CD14-positive monocyte (primary cell): ENCODE measurements at regions not wholly inside any gene's neighbourhood (a gene's known extent, or its start where the extent isn't known, plus 50 kb on each side); places are given as distances from the start of the nearest gene placed in this dataset.

Experiments used
- DNase-seq, 3 donors: peaks; one replicate each; pipeline ENCODE4 v3.0.0-alpha.2; 2011 to 2022
- H2AFZ ChIP-seq: 2 replicates; pipeline ENCODE4 v1.6.0; 2012; ENCODE audit warnings: mild to moderate bottlenecking, low read depth, low read length, inconsistent platforms; ENCODE audit not compliant: insufficient read depth, poor library complexity, severe bottlenecking
- H3K27ac ChIP-seq, 2 donors: 1 replicate in 1 of 2; 2 replicates in 1 of 2; pipeline ENCODE4 v1.5.1; 2012 to 2013; ENCODE audit warnings: low read length in 2 of 2, control low read depth in 1 of 2, inconsistent platforms in 1 of 2, low read depth in 1 of 2, mild to moderate bottlenecking in 1 of 2
- H3K27me3 ChIP-seq, 2 donors: one replicate each; pipeline versions ENCODE4 v1.6.0 to v1.6.1; 2011 to 2013; ENCODE audit warnings: low read length in 2 of 2; ENCODE audit not compliant: control insufficient read depth in 2 of 2, insufficient read depth in 2 of 2
- H3K36me3 ChIP-seq, 2 donors: replicated peaks in 1 of 2; 1 replicate in 1 of 2; 2 replicates in 1 of 2; pipeline versions ENCODE4 v1.5.1 to v1.6.1; 2012 to 2013; ENCODE audit warnings: low read length in 2 of 2, control low read depth in 1 of 2, inconsistent platforms in 1 of 2, mild to moderate bottlenecking in 1 of 2; ENCODE audit not compliant: insufficient read depth in 2 of 2, control insufficient read depth in 1 of 2
- H3K4me1 ChIP-seq, 2 donors: 1 replicate in 1 of 2; 2 replicates in 1 of 2; pipeline versions ENCODE4 v1.5.1 to v1.6.1; 2012 to 2013; ENCODE audit warnings: low read length in 2 of 2, control low read depth in 1 of 2, inconsistent platforms in 1 of 2, mild to moderate bottlenecking in 1 of 2, moderate library complexity in 1 of 2; ENCODE audit not compliant: insufficient read depth in 2 of 2, control insufficient read depth in 1 of 2
- H3K4me2 ChIP-seq: replicated peaks from 2 replicates; pipeline ENCODE3; 2012; ENCODE audit warnings: low read length, moderate library complexity, mild to moderate bottlenecking; ENCODE audit not compliant: poor library complexity, severe bottlenecking; ENCODE audit errors: extremely low read depth
- H3K4me3 ChIP-seq, 3 experiments: fragments of 200-600 bp in 1 of 3; sonication (generic) in 1 of 3; replicated peaks in 1 of 3; 1 replicate in 2 of 3; 2 replicates in 1 of 3; pipeline ENCODE4 v1.5.1; 2011 to 2013; ENCODE audit warnings: low read length in 3 of 3, mild to moderate bottlenecking in 3 of 3, control low read depth in 2 of 3, low read depth in 2 of 3, inconsistent platforms in 1 of 3, moderate library complexity in 1 of 3
- H3K79me2 ChIP-seq: 2 replicates; pipeline ENCODE4 v1.6.0; 2012; ENCODE audit warnings: mild to moderate bottlenecking, control low read depth, inconsistent platforms, low read length, moderate library complexity; ENCODE audit not compliant: insufficient read depth
- H3K9ac ChIP-seq: 2 replicates; pipeline ENCODE4 v1.6.0; 2017; ENCODE audit warnings: low read length, mild to moderate bottlenecking; ENCODE audit not compliant: insufficient read depth, poor library complexity, severe bottlenecking
- H3K9me3 ChIP-seq, 2 donors: replicated peaks in 1 of 2; 1 replicate in 1 of 2; 2 replicates in 1 of 2; pipeline versions ENCODE4 v1.5.1 to v1.6.1; 2012 to 2013; ENCODE audit warnings: low read length in 2 of 2, control low read depth in 1 of 2; ENCODE audit not compliant: control insufficient read depth in 1 of 2, insufficient read depth in 1 of 2
- H4K20me1 ChIP-seq: 2 replicates; pipeline ENCODE4 v1.6.0; 2012; ENCODE audit warnings: mild to moderate bottlenecking, low read length, control low read depth, moderate library complexity; ENCODE audit not compliant: insufficient read depth
- H3K27ac Mint-ChIP-seq, 7 donors: one replicate each; pipeline ENCODE4 v1.8.0; 2020; ENCODE audit warnings: mild to moderate bottlenecking in 7 of 7, mixed read lengths in 7 of 7, moderate library complexity in 6 of 7, inconsistent platforms in 2 of 7
- H3K27me3 Mint-ChIP-seq, 3 donors: one replicate each; pipeline ENCODE4 v1.8.0; 2021 to 2022; ENCODE audit warnings: low read depth in 3 of 3, mild to moderate bottlenecking in 3 of 3, mixed read lengths in 3 of 3, moderate library complexity in 3 of 3, inconsistent platforms in 1 of 3
- H3K36me3 Mint-ChIP-seq, 2 donors: one replicate each; pipeline ENCODE4 v1.8.0; 2020; ENCODE audit warnings: mixed read lengths in 2 of 2, inconsistent platforms in 1 of 2, mild to moderate bottlenecking in 1 of 2
- H3K4me1 Mint-ChIP-seq: one replicate; pipeline ENCODE4 v1.8.0; 2020; ENCODE audit warnings: mild to moderate bottlenecking, mixed read lengths
- H3K4me3 Mint-ChIP-seq, 2 donors: one replicate each; pipeline ENCODE4 v1.8.0; 2020; ENCODE audit warnings: mild to moderate bottlenecking in 2 of 2, mixed read lengths in 2 of 2, moderate library complexity in 1 of 2
- H3K9me3 Mint-ChIP-seq, 7 donors: one replicate each; pipeline ENCODE4 v1.8.0; 2020 to 2022; ENCODE audit warnings: mixed read lengths in 7 of 7, mild to moderate bottlenecking in 6 of 7, moderate library complexity in 6 of 7, inconsistent platforms in 2 of 7
- WGBS: methylation state at CpG from one replicate; pipeline ENCODE4 v1.1.5; 2013; ENCODE audit warnings: missing lambda C conversion rate; ENCODE audit not compliant: insufficient coverage; 5-methylcytosine and 5-hydroxymethylcytosine counted together
- intact Hi-C, 2 donors: fragments of 100-400 bp; cut with micrococcal nuclease; formaldehyde crosslinking; loops; one replicate each; pipeline versions ENCODE4 v1.15.0 to v1.15.1; 2023
- TF ChIP-seq, protein P1 (sequence below): fragments of 200-600 bp; IDR thresholded peaks from one replicate; pipeline ENCODE4 v1.8.0; 2022; ENCODE audit warnings: antibody characterized with exemption, mild to moderate bottlenecking

- WGBS, result 100% methylated on average over 3 of the region's 5 CpGs
- Histone ChIP-seq H3K27me3 (no peaks in the 10 kb centered on the region), H2AFZ (no peak overlapping the region), H3K79me2 (no peaks in the 10 kb centered on the region), H3K27ac (no peak overlapping the region), H4K20me1 (no peaks in the 10 kb centered on the region), H3K4me2 (no peak overlapping the region), H3K4me3 (no peak overlapping the region), H3K9ac (no peak overlapping the region), H3K36me3 (no peaks in the 10 kb centered on the region), H3K9me3 (peaks cover 12 to 20% of the 10 kb centered on the region in 2 donors), H3K4me1 (no peaks in the 10 kb centered on the region)
- TF ChIP-seq, protein P1, sequence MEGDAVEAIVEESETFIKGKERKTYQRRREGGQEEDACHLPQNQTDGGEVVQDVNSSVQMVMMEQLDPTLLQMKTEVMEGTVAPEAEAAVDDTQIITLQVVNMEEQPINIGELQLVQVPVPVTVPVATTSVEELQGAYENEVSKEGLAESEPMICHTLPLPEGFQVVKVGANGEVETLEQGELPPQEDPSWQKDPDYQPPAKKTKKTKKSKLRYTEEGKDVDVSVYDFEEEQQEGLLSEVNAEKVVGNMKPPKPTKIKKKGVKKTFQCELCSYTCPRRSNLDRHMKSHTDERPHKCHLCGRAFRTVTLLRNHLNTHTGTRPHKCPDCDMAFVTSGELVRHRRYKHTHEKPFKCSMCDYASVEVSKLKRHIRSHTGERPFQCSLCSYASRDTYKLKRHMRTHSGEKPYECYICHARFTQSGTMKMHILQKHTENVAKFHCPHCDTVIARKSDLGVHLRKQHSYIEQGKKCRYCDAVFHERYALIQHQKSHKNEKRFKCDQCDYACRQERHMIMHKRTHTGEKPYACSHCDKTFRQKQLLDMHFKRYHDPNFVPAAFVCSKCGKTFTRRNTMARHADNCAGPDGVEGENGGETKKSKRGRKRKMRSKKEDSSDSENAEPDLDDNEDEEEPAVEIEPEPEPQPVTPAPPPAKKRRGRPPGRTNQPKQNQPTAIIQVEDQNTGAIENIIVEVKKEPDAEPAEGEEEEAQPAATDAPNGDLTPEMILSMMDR, result no peak
- DNase-seq, result no peak
- no peaks in the 10 kb centered on the region for H3K4me1 Mint-ChIP-seq
- H3K4me3 Mint-ChIP-seq, result no peak overlapping the region
- H3K36me3 Mint-ChIP-seq, result no peaks in the 10 kb centered on the region
- H3K9me3 Mint-ChIP-seq, result peaks cover 3 to 18% (median 14%) of the 10 kb centered on the region in 7 donors
- H3K27me3 Mint-ChIP-seq, result no peaks in the 10 kb centered on the region
- H3K27ac Mint-ChIP-seq, result no peak overlapping the region
- intact Hi-C loops, result no loop called here
Observed at GRCh38 chr21:19123053-19123452, 719.5 kb upstream of the TMPRSS15 start.

- peaks cover 3 to 21% (median 14%) of the 10 kb centered on the region in 7 donors for H3K9me3 Mint-ChIP-seq
Observed at GRCh38 chr21:19123525-19123924, 719.9 kb upstream of the TMPRSS15 start.

More at GRCh38 chr21:19123525-19123924, 719.9 kb upstream of the TMPRSS15 start:
- Histone ChIP-seq H3K9ac (no peak overlapping the region), H3K27me3 (no peaks in the 10 kb centered on the region), H4K20me1 (no peaks in the 10 kb centered on the region), H3K4me1 (no peaks in the 10 kb centered on the region), H2AFZ (no peak overlapping the region), H3K4me3 (no peak overlapping the region), H3K27ac (no peak overlapping the region), H3K4me2 (no peak overlapping the region), H3K9me3 (peaks cover 12 to 24% of the 10 kb centered on the region in 2 donors), H3K36me3 (no peaks in the 10 kb centered on the region), H3K79me2 (no peaks in the 10 kb centered on the region)
- Mint-ChIP-seq H3K4me3 (no peak overlapping the region), H3K4me1 (no peaks in the 10 kb centered on the region), H3K36me3 (no peaks in the 10 kb centered on the region), H3K27me3 (no peaks in the 10 kb centered on the region), H3K27ac (no peak overlapping the region)
- WGBS, result 100% methylated on average over 1 of the region's 2 CpGs
- TF ChIP-seq, protein P1, result no peak
- intact Hi-C loops, result no loop called here
- DNase-seq, result no peak
